ENCODE measurements at regions not wholly inside any gene's neighbourhood (a gene's known extent, or its start where the extent isn't known, plus 50 kb on each side); places are given as distances from the start of the nearest gene placed in this dataset.

GRCh38 chr4:106852426-106852825 is 183.7 kb downstream of the DKK2 start:
- H3K4me1 Mint-ChIP-seq: no peaks in the 10 kb centered on the region
- peaks cover 0 to 2% (median 0%) of the 10 kb centered on the region in 3 donors for H3K27me3 Mint-ChIP-seq (ENCODE audit: low read depth in 3 of 3)

DNA sequence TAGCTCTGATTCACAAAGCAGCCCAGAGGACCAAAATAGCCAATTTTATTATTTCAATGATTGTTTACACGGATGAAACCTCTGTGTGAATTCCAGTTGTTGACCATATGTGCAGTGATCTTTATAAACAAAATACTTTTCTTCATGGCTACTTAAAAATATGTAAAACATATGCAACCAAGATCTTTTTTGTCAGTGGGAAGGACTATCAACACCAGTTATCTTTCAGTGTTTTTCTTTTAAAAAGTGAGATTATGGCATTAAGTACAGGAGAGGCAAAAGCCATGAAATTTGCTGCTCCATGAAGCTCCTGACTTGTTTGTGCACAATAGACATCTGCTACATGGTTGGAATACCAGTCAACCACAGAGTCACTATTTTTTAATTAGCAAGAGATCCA is 184.4 kb downstream of the DKK2 start:
- Histone ChIP-seq H4K20me1 (ENCODE audit: insufficient read depth, low read length) (no peaks in the 10 kb centered on the region), H3K27ac (ENCODE audit: low read depth in 1 of 2, low read length in 2 of 2) (no peak overlapping the region), H3K4me1 (ENCODE audit: control insufficient read depth in 1 of 2, insufficient read depth in 2 of 2, low read length in 2 of 2) (no peaks in the 10 kb centered on the region), H2AFZ (ENCODE audit: insufficient read depth, low read depth, low read length, poor library complexity, severe bottlenecking) (no peak overlapping the region), H3K36me3 (replicated peaks in 1 of 2; ENCODE audit: control insufficient read depth in 1 of 2, insufficient read depth in 2 of 2, low read length in 2 of 2) (no peaks in the 10 kb centered on the region), H3K4me2 (replicated peaks; ENCODE audit: extremely low read depth, low read length, poor library complexity, severe bottlenecking) (no peak overlapping the region), H3K9ac (ENCODE audit: insufficient read depth, low read length, poor library complexity, severe bottlenecking) (no peak overlapping the region), H3K4me3 (replicated peaks in 1 of 3; ENCODE audit: low read depth in 2 of 3, low read length in 3 of 3) (no peak overlapping the region), H3K79me2 (ENCODE audit: insufficient read depth, low read length) (no peaks in the 10 kb centered on the region), H3K27me3 (ENCODE audit: control insufficient read depth in 2 of 2, insufficient read depth in 2 of 2, low read length in 2 of 2) (no peaks in the 10 kb centered on the region), H3K9me3 (replicated peaks in 1 of 2; ENCODE audit: control insufficient read depth in 1 of 2, insufficient read depth in 1 of 2, low read length in 2 of 2) (no peaks in the 10 kb centered on the region)
- no peak for DNase-seq
- Mint-ChIP-seq H3K4me1 (no peaks in the 10 kb centered on the region), H3K27me3 (ENCODE audit: low read depth in 3 of 3) (peaks cover 0 to 2% (median 0%) of the 10 kb centered on the region in 3 donors), H3K4me3 (no peak overlapping the region), H3K9me3 (peaks cover 0 to 3% (median 0%) of the 10 kb centered on the region in 7 donors), H3K36me3 (no peaks in the 10 kb centered on the region), H3K27ac (no peak overlapping the region)
- no peak for TF ChIP-seq CTCF (IDR thresholded peaks at IDR 0.05)
- no CpG with 5 or more reads among the region's 1 CpG for WGBS (ENCODE audit: insufficient coverage)
- intact Hi-C loops (cut with micrococcal nuclease): no loop called here

More at GRCh38 chr4:106852426-106852825, 183.7 kb downstream of the DKK2 start:
- H3K4me1 ChIP-seq (ENCODE audit: control insufficient read depth in 1 of 2, insufficient read depth in 2 of 2, low read length in 2 of 2): no peaks in the 10 kb centered on the region
- 80% methylated on average over 1 of the region's 1 CpG for WGBS (ENCODE audit: insufficient coverage)
- no peak overlapping the region for H2AFZ ChIP-seq (ENCODE audit: insufficient read depth, low read depth, low read length, poor library complexity, severe bottlenecking)
- H3K4me2 ChIP-seq (replicated peaks; ENCODE audit: extremely low read depth, low read length, poor library complexity, severe bottlenecking): no peak overlapping the region
- H3K4me3 ChIP-seq (replicated peaks in 1 of 3; ENCODE audit: low read depth in 2 of 3, low read length in 3 of 3): no peak overlapping the region
- no peaks in the 10 kb centered on the region for H3K9me3 ChIP-seq (replicated peaks in 1 of 2; ENCODE audit: control insufficient read depth in 1 of 2, insufficient read depth in 1 of 2, low read length in 2 of 2)
- Mint-ChIP-seq H3K4me3 (no peak overlapping the region), H3K27ac (no peak overlapping the region), H3K9me3 (peaks cover 0 to 3% (median 0%) of the 10 kb centered on the region in 7 donors), H3K36me3 (no peaks in the 10 kb centered on the region)
- H3K27me3 ChIP-seq (ENCODE audit: control insufficient read depth in 2 of 2, insufficient read depth in 2 of 2, low read length in 2 of 2): no peaks in the 10 kb centered on the region
- no peaks in the 10 kb centered on the region for H4K20me1 ChIP-seq (ENCODE audit: insufficient read depth, low read length)
- no peak overlapping the region for H3K27ac ChIP-seq (ENCODE audit: low read depth in 1 of 2, low read length in 2 of 2)
- DNase-seq: no peak
- no peak for TF ChIP-seq CTCF (IDR thresholded peaks at IDR 0.05)
- intact Hi-C loops (cut with micrococcal nuclease): no loop called here
- H3K79me2 ChIP-seq (ENCODE audit: insufficient read depth, low read length): no peaks in the 10 kb centered on the region
- no peaks in the 10 kb centered on the region for H3K36me3 ChIP-seq (replicated peaks in 1 of 2; ENCODE audit: control insufficient read depth in 1 of 2, insufficient read depth in 2 of 2, low read length in 2 of 2)
- no peak overlapping the region for H3K9ac ChIP-seq (ENCODE audit: insufficient read depth, low read length, poor library complexity, severe bottlenecking)
